Fibroblast of skin of left quadriceps (primary cell): ENCODE measurements at regions not wholly inside any gene's neighbourhood (a gene's known extent, or its start where the extent isn't known, plus 50 kb on each side); places are given as distances from the start of the nearest gene placed in this dataset.
"Not testable (repeated sequence)": the region's sequence is repeated elsewhere in the genome, so short reads cannot be mapped to it uniquely, and the experiment has no call there.

Experiments
- DNase-seq, 2 experiments: peaks; one replicate each; pipeline ENCODE4 v3.0.0-alpha.2; 2013; ENCODE audit warnings: low read depth in 2 of 2

DNA sequence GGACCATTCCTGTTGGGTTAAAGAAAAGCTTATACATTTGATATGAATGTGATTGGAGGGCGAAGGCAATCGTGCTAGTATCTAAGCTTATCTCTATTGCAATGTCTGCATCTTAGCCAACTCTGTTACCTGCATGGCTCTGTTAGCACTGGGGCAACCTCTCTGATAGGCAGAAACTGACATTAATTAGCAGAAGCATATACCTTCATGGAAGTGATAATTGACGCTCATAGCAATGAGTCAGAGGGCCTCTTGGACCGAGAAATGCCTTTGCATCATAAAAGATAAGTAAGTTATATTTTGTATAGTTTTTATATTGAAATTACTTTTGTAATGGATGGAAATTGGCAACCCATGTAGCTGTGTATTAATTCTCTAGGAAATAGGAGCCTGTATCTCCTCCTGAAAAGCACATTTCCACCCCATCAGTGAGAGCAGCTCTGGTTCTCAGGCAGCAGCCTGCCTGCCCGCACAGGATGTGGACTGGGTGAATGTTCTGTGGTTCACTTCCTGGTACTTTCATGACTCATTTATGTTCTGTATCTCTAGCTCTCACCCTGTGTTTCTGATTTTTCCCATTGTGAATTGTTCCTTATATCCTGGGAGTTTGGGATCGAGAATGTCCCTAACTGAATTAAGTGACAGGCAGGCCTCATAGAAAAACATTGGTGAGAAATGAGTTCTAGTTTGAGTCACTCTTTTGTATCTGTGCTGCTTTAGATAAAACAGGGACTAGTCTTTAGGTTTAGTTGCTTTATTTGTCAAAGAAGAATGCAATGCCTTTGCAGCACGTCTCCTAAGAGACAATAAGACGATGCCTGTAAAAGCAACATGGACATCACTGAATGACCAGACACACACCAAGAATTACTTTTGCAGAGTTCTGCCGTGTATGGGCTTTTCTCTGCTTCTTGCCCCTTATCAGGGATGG, 344.9 kb downstream of the DCDC2C start:
- DNase-seq = peak; percentile 0 to 4

- DNase-seq = no peak
Observed at GRCh38 chr2:4049463-4049862, 346.1 kb downstream of the DCDC2C start.

GRCh38 chr2:4053769-4054493, 350.6 kb downstream of the DCDC2C start:
- DNase-seq = no peak

DNA sequence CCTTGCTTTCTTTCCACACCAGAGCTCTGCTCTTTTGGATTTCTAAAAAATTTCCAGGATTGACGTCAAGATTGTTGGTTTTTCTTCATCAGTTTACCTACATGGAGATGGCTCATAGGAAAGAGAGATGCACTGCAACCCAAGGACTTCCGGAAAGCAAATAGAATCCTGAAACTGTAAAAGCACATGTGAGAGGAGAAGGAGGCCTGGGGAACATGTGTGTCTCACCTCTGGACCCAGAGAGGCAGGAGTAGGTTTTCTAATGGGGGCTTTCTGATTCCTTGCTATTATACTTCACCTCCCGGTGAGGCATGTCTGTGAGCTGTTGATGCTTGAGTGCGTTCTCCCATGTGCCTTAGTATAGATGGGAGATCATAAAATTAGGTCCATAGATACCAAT, 362.8 kb downstream of the DCDC2C start:
- DNase-seq = no peak

DNA sequence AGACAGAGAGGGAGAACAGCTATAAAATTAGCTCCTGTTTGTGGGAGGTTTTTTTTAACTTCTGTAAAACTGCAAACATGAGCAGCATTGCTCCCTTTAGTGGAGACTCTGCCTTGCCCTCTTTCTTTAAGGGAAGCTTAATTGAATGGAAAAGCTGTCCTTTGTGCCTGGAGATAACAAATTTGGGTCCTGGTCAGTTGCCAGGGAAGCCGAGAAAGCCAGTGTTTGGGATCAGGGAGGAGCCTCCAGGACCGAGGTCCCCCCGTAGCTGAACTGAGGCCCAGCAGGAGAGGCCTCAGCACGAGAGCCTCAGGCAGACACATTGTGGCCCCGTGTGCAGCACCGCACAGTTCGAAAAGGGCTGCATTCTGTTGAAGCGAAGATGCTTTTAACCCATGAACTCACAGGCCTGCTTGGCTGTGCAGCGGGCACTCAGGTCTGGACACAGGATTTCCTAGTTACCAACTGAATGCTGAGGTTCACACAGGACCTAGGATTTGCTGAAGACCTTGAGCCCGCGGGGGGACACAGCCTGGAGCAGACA, 369.7 kb downstream of the DCDC2C start:
- DNase-seq = no peak

GRCh38 chr2:4077017-4077416, 373.6 kb downstream of the DCDC2C start:
- DNase-seq = no peak

GRCh38 chr2:4085186-4085585, 381.8 kb downstream of the DCDC2C start:
- no peak for DNase-seq

DNA sequence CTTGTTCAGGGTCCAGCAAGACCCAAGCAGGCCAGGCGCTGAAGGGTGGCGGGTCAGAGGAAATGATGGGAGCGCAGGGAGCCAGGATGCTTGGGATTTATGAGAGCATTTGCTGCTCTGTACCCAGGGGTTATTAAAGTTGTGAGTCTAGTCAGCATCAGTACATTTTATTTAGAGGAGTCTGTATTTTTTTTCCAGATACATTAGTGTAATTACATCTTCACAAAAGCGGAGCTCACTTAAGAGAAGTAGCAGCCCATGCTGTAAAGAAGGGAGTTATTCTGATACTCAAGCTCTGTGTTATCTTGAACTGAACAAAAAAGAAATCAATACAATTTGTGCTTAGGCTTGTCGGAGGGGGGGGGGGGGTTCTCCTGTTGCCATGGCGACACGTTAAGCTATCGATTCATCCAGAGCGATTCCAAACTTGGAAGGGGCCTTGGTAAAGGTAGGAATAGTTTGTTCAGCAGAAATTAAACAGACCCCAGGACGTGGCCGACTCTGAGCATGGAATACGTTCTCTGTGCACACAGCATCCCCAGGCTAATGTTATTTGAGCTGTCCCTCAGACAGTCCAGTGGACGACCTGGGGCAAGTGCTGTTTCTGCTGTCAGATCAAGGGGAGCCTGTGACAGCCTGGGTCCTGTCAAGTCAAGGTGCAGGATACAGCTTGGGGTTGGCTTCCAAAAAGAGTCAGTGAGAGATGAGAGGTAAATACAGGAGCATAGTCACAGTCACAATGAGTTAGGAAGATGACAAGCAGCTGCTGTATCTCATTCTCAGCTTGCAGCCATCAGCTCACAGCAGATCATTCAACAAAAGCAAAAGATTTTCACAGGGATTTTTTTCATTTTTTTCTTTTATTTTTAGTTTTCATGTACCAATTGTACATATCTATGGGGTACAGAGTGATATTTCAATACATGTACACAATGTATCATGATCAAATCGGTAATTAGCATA, 387.6 kb downstream of the DCDC2C start:
- DNase-seq = no peak

DNA sequence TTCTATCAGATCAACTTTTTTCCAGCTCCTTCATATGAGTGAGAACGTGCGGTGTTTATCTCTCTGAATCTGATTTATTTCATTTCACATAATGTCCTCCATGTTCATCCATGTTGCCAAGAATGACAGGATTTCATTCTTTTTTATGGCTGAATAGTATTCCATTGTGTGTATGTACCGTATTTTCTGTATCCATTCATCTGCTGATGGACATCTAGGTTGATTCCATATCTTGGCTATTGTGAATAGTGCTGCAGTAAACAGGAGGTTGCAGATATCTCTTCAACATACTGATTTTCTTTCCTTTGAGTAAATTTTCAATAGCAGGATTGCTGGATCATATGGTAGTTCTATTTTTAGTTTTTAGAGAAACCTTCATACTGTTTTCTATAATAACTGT, 388.5 kb downstream of the DCDC2C start:
- no peak for DNase-seq

DNA sequence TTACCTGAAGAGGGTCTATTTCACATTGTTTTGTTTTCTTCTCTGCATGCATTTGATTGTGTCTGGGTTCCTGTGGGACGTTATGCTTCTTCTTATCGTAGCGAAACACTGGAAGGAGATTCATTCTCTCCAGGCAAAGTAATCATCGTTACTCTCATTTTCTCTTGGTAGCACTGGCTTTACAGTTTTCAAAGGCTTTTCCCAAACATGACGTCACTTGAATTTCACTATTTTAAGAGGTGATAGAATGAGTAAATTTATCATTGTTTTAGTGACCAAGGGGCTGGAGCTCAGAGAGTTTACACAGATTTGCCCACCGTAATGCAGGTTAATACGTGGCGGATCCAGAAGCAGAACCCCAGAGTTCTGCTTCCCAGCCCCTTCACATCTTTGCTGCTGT, 391.4 kb downstream of the DCDC2C start:
- no peak for DNase-seq

DNA sequence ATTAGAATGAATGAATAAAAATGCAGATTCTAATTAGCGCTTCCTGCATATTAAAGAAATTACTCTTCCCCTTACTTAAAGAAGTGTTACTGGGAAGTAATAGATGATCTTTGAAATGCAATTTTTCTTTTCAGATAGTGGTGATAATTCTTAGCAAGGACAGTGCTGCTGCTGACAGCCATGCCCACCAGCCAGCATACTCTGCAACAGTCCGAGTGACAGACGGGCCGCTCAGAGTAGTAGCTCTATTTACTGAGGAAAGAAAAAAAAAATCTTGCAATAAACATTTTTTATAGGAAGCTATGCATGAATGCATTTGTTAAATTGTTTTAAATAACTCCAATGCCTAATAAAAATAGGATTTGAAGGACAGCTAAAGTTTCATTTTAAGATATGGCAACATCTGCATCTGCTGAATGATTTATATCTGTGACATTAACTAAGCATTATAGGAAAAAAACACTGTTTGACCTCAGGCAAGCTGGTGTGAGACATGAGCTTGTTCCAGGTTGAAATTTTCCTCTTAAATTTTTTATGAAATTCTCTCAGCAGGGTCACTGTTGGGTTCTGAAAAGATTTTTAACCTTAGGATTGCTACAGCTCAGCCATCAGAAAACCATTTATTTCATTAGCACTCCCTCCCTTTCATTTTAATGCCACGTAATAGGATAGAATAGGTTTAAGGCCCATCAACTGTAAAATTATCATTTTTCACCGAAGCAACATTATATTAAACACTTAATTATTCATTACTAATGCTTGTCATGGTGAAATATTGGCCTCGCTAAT, 393.8 kb downstream of the DCDC2C start:
- DNase-seq = no peak

- DNase-seq = no peak
Observed at GRCh38 chr2:4098137-4098536, 394.8 kb downstream of the DCDC2C start.

- DNase-seq = no peak
Observed at GRCh38 chr2:4101936-4102335, 398.6 kb downstream of the DCDC2C start.

- DNase-seq = no peak
Observed at GRCh38 chr2:4107179-4107578, 403.8 kb downstream of the DCDC2C start.

DNA sequence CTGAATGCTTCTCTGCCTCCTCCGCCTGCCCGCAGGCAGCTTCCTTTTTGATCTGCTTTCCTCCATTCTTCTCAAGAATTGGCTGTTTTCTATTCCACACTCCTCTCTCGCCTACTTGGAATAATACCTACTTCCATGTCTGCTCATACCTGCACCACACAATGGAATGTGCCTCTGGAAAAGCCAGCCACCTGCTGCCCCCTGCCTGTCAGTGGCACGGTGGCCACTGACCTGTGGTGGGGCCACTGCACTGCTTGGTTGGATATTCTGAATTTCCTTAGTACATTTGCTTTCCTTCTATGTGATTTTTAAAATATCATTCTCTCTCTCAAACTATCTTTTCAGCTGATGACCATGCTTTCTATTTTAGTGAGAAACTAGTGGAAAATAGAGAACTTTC, 406.9 kb downstream of the DCDC2C start:
- DNase-seq = no peak

DNA sequence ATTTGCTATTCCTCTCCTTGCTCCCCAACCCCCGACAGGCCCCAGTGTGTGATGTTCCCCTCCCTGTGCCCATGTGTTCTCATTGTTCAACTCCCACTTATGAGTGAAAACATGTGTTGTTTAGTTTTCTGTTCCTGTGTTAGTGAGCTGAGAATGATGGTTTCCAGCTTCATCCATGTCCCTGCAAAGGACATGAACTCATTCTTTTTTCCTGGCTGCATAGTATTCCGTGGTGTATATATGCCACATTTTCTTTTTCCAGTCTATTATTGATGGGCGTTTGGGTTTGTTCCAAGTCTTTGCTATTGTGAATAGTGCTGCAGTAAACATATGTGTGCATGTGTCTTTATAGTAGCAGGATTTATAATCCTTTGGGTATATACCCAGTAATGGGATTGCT, 412.1 kb downstream of the DCDC2C start:
- DNase-seq = not testable (repeated sequence)

GRCh38 chr2:4122726-4123125, 419.4 kb downstream of the DCDC2C start:
- no peak for DNase-seq

DNA sequence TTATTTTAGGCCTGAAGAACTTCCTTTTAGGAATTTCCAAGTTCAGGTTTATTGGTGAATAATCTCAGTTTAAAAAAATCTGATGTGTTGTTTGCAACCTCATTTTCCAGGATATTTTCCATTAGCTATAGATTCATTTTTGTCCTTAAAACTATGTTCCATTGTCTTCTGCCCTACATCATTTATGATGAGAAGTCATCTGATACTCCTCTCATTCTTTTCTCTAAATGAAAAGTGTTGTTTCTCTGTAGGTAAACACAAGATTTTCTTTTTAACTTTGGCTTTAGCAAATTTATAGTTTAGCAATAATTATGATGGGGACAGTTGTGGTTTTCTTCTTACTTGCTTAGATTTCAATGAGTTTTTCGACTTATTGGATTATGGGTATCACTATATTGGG, 427.3 kb downstream of the DCDC2C start:
- DNase-seq = no peak

- DNase-seq = no peak
Observed at GRCh38 chr2:4134551-4135550, 431.5 kb downstream of the DCDC2C start.

DNA sequence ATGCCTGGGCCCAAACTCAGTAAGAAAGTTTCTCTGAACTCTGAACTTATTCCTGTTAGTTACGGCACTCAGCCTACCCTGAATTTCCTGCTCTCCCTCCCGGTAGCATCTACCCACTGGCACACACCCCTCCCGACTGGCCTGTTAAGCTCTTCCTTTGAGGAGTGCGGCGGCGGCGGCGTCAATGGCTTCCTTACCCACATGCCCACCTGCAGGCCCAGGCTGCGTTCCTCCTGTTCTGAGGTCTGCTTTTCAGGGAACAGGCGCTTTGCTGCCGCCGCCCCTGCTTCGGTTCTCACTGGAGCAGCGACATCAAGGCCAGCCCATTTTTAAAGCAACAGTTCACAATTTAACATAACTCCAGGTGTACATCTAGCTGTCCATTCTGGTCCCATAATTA, 432.4 kb downstream of the DCDC2C start:
- no peak for DNase-seq
